ENCODE measurements at regions not wholly inside any gene's neighbourhood (a gene's known extent, or its start where the extent isn't known, plus 50 kb on each side); places are given as distances from the start of the nearest gene placed in this dataset.

GRCh38 chr2:180564051-180564450 is 416.4 kb upstream of the UBE2E3 start:
- no peak for TF ChIP-seq POLR2A (IDR thresholded peaks at IDR 0.05)
- no peak for TF ChIP-seq CTCF (IDR thresholded peaks at IDR 0.05)

All from lower leg skin (tissue), 3 donors.